K562 (cell line): ENCODE measurements at regions not wholly inside any gene's neighbourhood (a gene's known extent, or its start where the extent isn't known, plus 50 kb on each side); places are given as distances from the start of the nearest gene placed in this dataset.

Experiments
- NFATC3 ChIP-seq: fragments of 450-650 bp; IDR thresholded peaks from 2 replicates; pipeline ENCODE4 v1.6.1; 2017; ENCODE audit warnings: mild to moderate bottlenecking
- POLR2A ChIP-seq: fragments of 450-650 bp; conservative IDR thresholded peaks from 2 replicates; pipeline ENCODE4 v1.6.1; 2016
- POLR2AphosphoS5 ChIP-seq: IDR thresholded peaks from 2 replicates; pipeline ENCODE4 v1.6.1; 2011; ENCODE audit warnings: mild to moderate bottlenecking, low read depth, low read length, moderate library complexity; ENCODE audit not compliant: control insufficient read depth, insufficient read depth
- RBM39 ChIP-seq: fragments of 200-400 bp; formaldehyde crosslinking; optimal IDR thresholded peaks from 2 replicates; pipeline ENCODE3; 2018; ENCODE audit warnings: low read depth, low read length
- SRSF3 ChIP-seq: fragments of 200-400 bp; formaldehyde crosslinking; IDR thresholded peaks from 2 replicates; pipeline ENCODE4 v1.6.1; 2016; ENCODE audit warnings: mild to moderate bottlenecking, low read length, moderate library complexity; ENCODE audit not compliant: insufficient read depth
- TF ChIP-seq, protein P1 (sequence below): fragments of 450-650 bp; IDR thresholded peaks from 2 replicates; pipeline ENCODE4 v1.6.1; 2016; ENCODE audit warnings: low read depth, mild to moderate bottlenecking, moderate library complexity
- TF ChIP-seq, protein P2 (sequence below), 2 experiments: fragments of 450-650 bp in 1 of 2; sonication (generic) in 1 of 2; formaldehyde crosslinking in 1 of 2; IDR thresholded peaks in 1 of 2; conservative IDR thresholded peaks in 1 of 2; 2 replicates each; pipeline versions ENCODE4 v1.6.1 to v1.8.1; 2016 to 2023; ENCODE audit warnings: mild to moderate bottlenecking in 2 of 2, moderate library complexity in 2 of 2, inconsistent platforms in 1 of 2, missing genetic modification reagents in 1 of 2
- TF ChIP-seq, protein P3 (sequence below): fragments of 150-350 bp; conservative IDR thresholded peaks from 2 replicates; pipeline ENCODE4 v1.6.1; 2014; ENCODE audit warnings: low read length

DNA sequence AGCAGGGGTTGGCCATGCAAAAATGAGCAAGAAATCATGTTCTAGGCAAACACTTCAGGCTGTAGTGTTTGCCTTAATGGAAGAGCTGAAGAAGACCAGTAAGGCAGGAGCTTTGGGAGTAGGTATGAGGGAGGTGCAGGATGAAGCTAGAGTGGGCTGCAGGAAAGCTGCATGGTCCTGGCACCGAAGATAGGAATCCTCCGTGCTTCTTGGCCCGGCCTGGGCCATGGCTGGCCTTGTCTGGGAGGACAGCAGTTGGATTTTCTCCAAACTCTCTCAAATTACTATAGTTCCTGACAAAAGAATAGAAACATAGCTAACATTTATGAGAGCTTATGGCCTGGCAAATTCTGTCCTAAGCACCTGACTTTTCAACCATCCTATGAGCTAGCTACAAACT, 116.5 kb downstream of the UCHL1 start:
- TF ChIP-seq POLR2A = no peak
- no peak for TF ChIP-seq POLR2AphosphoS5
- TF ChIP-seq, protein P1, sequence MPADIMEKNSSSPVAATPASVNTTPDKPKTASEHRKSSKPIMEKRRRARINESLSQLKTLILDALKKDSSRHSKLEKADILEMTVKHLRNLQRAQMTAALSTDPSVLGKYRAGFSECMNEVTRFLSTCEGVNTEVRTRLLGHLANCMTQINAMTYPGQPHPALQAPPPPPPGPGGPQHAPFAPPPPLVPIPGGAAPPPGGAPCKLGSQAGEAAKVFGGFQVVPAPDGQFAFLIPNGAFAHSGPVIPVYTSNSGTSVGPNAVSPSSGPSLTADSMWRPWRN = no peak
- TF ChIP-seq, protein P2, sequence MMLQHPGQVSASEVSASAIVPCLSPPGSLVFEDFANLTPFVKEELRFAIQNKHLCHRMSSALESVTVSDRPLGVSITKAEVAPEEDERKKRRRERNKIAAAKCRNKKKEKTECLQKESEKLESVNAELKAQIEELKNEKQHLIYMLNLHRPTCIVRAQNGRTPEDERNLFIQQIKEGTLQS (IDR thresholded peaks at IDR 0.05) = no peak
- TF ChIP-seq, protein P2 (CRISPR knock-in tag; conservative IDR thresholded peaks at IDR 0.05) = no peak
- TF ChIP-seq SRSF3 = no peak
- TF ChIP-seq, protein P3, sequence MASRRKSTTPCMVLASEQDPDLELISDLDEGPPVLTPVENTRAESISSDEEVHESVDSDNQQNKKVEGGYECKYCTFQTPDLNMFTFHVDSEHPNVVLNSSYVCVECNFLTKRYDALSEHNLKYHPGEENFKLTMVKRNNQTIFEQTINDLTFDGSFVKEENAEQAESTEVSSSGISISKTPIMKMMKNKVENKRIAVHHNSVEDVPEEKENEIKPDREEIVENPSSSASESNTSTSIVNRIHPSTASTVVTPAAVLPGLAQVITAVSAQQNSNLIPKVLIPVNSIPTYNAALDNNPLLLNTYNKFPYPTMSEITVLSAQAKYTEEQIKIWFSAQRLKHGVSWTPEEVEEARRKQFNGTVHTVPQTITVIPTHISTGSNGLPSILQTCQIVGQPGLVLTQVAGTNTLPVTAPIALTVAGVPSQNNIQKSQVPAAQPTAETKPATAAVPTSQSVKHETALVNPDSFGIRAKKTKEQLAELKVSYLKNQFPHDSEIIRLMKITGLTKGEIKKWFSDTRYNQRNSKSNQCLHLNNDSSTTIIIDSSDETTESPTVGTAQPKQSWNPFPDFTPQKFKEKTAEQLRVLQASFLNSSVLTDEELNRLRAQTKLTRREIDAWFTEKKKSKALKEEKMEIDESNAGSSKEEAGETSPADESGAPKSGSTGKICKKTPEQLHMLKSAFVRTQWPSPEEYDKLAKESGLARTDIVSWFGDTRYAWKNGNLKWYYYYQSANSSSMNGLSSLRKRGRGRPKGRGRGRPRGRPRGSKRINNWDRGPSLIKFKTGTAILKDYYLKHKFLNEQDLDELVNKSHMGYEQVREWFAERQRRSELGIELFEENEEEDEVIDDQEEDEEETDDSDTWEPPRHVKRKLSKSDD = no peak
- no peak for TF ChIP-seq NFATC3
- no peak for TF ChIP-seq RBM39
